ENCODE measurements at regions not wholly inside any gene's neighbourhood (a gene's known extent, or its start where the extent isn't known, plus 50 kb on each side); places are given as distances from the start of the nearest gene placed in this dataset.

DNA sequence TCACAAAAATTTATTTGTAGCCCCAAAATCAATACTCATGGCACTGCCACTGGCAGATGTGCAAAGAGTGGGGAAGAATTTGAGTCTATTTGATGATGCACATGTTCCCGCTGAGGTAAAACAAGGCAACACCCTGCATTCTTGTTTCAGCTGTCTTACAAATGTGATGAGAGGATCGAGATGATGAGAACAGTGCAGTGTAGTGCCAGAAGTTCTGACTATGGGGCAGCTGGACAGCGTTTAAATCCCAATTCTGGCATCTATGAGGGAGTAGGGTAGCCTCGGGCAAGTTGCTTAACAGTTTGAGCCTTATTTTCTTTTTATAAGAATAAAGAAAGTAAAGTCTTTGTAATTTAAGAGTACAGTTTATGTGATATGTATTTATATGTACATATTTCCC lies 296.7 kb upstream of the FKBP1C start:
- Histone ChIP-seq H3K27ac (no peak overlapping the region), H3K4me1 (no peaks in the 10 kb centered on the region), H3K4me2 (no peak overlapping the region), H3K9me3 (no peaks in the 10 kb centered on the region), H3K4me3 (no peak overlapping the region)
- DNase-seq (ENCODE audit: low read depth in 1 of 2, low spot score in 1 of 2), result no peak
- POLR2A ChIA-PET, result no interaction called here
- ATAC-seq, result no peak
- no peak for FAIRE-seq
- no peak for TF ChIP-seq MYC (IDR thresholded peaks at IDR 0.05; ENCODE audit: borderline replicate concordance, low read length)
- TF ChIP-seq HDAC2 (IDR thresholded peaks at IDR 0.05), result no peak
- no peak for TF ChIP-seq CEBPB (IDR thresholded peaks at IDR 0.05)
- no peak for TF ChIP-seq ZSCAN20 (CRISPR knock-in tag; IDR thresholded peaks at IDR 0.05)
- TF ChIP-seq, protein P1, sequence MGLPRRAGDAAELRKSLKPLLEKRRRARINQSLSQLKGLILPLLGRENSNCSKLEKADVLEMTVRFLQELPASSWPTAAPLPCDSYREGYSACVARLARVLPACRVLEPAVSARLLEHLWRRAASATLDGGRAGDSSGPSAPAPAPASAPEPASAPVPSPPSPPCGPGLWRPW (IDR thresholded peaks at IDR 0.05), result no peak
- 21% methylated on average over 4 of the region's 4 CpGs for WGBS (ENCODE audit: missing lambda C conversion rate)
- CTCF ChIA-PET, result no interaction called here

GRCh38 chr6:62923728-62924127 lies 287.5 kb upstream of the FKBP1C start:
- ATAC-seq (no peak), FAIRE-seq (no peak)
- POLR2A ChIA-PET, result no interaction called here

More at GRCh38 chr6:62923728-62924127, 287.5 kb upstream of the FKBP1C start:
- H3K27ac ChIP-seq, result no peak overlapping the region
- H3K4me1 ChIP-seq, result no peaks in the 10 kb centered on the region
- H3K4me2 ChIP-seq, result no peak overlapping the region
- CTCF ChIA-PET, result no interaction called here
- H3K4me3 ChIP-seq, result no peak overlapping the region
- DNase-seq (ENCODE audit: low read depth in 1 of 2, low spot score in 1 of 2), result no peak
- TF ChIP-seq REST (IDR thresholded peaks at IDR 0.05), result no peak
- no peak for TF ChIP-seq KDM1A (IDR thresholded peaks at IDR 0.05; ENCODE audit: low read depth)
- TF ChIP-seq EP300 (IDR thresholded peaks at IDR 0.05), result no peak
- no peak for TF ChIP-seq HDAC2 (IDR thresholded peaks at IDR 0.05)
- TF ChIP-seq FOSB (CRISPR knock-in tag; IDR thresholded peaks at IDR 0.05), result no peak
- no peak for TF ChIP-seq NR3C1 (IDR thresholded peaks at IDR 0.05)
- TF ChIP-seq BHLHE40 (IDR thresholded peaks at IDR 0.05; ENCODE audit: low read depth, low read length), result no peak
- TF ChIP-seq ZSCAN20 (CRISPR knock-in tag; IDR thresholded peaks at IDR 0.05), result no peak
- TF ChIP-seq, protein P2, sequence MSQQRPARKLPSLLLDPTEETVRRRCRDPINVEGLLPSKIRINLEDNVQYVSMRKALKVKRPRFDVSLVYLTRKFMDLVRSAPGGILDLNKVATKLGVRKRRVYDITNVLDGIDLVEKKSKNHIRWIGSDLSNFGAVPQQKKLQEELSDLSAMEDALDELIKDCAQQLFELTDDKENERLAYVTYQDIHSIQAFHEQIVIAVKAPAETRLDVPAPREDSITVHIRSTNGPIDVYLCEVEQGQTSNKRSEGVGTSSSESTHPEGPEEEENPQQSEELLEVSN (IDR thresholded peaks at IDR 0.05; ENCODE audit: borderline replicate concordance, low read depth), result no peak
- no peak for TF ChIP-seq NPAS2 (CRISPR knock-in tag; IDR thresholded peaks at IDR 0.05; ENCODE audit: borderline replicate concordance)
- TF ChIP-seq FOXS1 (CRISPR knock-in tag; IDR thresholded peaks at IDR 0.05), result no peak
- TF ChIP-seq ATOH8 (CRISPR knock-in tag; IDR thresholded peaks at IDR 0.05; ENCODE audit: low read depth), result no peak
- TF ChIP-seq NFE2L2 (conservative IDR thresholded peaks at IDR 0.05; ENCODE audit: low read length), result no peak
- TF ChIP-seq MAFK (IDR thresholded peaks at IDR 0.05; ENCODE audit: partially characterized antibody), result no peak
- no peak for TF ChIP-seq HEYL (CRISPR knock-in tag; IDR thresholded peaks at IDR 0.05)
- no peak for TF ChIP-seq PHF8 (IDR thresholded peaks at IDR 0.05; ENCODE audit: borderline replicate concordance, low read depth)
- TF ChIP-seq, protein P3, sequence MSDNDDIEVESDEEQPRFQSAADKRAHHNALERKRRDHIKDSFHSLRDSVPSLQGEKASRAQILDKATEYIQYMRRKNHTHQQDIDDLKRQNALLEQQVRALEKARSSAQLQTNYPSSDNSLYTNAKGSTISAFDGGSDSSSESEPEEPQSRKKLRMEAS (IDR thresholded peaks at IDR 0.05), result no peak
- no peaks in the 10 kb centered on the region for H3K9me3 ChIP-seq

Data from A549 (cell line).